Stimulated activated CD4-positive, alpha-beta T cell treated with anti-CD3 and anti-CD28 coated beads, TNF-alpha, amount 100 ng/mL, for 4 hours (primary cell): ENCODE measurements at regions not wholly inside any gene's neighbourhood (a gene's known extent, or its start where the extent isn't known, plus 50 kb on each side); places are given as distances from the start of the nearest gene placed in this dataset.

Source experiments
- DNase-seq, 3 experiments: peaks; one replicate each; pipeline ENCODE4 v3.0.0-alpha.2; 2020; ENCODE audit warnings: low read depth in 3 of 3

DNA sequence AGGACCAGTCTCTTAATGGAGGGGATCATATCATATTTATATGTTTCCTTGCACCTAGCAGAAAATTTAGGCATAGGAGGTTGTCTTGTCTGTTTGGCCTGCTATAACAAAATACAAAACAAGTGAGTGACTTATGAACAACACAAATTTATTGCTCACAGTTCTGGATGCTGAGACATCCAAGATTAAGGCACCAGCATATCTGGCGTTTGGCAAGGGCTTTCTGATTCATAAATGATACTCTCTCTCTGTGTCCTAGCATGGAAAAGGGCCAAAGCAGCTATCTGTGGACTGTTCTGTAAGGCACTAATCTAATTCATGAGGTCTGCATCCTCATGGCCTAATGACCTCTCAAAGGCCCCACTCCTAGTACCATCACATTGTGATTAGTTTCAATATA is 683.0 kb downstream of the NR2F2 start:
- DNase-seq: no peak

DNA sequence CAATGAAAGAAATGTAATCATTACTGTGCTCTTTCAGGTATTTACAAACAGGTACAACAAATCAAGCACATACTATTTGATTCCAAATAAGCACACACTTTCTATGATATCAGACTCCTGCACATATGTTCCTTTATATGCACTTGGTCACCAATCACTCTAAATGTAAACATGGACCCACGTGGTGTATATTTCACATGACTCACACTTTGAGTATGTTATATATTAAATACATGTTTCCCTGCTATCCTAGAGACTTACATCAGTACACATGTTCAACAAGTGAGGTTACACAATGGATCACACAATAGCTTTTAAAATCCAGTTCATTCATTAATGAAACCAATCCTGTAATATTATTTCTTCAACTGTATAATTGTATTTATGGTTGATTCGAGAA is 683.5 kb downstream of the NR2F2 start:
- no peak for DNase-seq

DNA sequence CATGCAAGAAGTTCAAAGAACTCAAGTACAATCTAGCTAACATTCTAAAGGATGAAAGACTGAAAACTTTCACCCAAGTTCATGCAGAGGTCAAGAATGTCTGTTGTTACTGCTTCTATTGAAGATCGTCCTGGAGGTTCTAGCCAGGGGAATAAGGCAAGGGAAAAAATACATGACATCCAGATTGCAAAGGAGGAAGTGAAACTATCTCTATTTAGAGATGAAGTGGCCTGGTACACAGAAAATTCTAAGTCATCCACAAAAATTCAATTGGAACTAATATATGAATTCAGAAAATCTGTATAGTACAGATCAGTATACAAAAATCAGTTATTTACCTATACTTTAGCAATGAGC is 693.0 kb downstream of the NR2F2 start:
- DNase-seq: no peak

DNA sequence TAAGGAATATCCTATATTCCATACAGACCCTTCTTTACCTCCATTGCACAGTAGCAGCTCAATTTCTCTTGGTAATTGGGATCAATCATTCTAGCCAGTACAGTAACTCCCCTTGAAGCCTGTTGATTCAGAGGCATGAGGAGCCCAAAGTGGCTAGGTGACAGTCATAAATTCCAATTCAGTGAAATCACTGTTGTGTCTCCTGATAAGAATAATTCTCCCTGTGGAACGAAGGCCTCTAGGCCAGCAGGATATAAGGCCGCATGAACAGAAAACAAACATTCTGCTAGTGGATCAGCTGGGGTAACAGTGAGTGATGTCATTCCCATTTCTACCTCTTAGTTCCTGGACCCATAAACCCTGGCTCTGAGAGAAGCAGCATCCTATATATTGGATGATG is 696.3 kb downstream of the NR2F2 start:
- DNase-seq: no peak

DNA sequence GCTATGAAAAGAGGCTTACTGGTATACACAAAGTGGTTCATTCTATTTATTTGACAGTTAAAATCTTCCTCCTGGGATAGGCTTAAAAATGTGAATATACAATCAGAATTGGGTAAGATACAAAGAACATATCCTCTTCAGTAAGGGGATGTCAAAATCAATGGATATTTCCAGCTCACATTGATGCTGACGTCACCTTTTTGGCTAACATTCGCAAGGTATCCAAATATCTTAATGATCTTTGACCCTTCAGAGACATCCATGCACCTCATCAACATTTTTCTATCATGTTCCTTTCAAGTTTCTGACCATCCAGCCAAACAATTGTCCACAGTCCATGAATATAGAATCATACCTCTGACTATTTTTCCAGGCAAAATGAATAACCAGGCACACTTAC is 697.3 kb downstream of the NR2F2 start:
- DNase-seq: no peak

DNA sequence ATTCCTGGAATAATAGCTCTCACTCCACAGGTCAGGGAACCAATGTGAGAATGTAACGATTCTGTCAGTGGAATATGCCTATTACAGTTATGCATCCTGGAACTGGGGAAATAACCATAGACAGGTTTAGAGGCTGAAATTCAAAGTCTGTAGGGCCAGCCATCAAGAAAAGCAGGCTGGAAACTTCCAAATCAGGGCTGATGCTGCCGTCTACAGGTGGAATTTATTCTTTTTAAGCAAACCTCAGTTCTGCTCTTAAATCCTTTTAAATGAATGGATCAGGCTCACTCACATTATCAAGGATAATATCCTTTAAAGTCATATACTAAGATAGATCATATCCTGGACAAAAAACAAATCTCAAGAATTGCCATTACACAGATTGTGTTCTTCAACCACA is 699.8 kb downstream of the NR2F2 start:
- no peak for DNase-seq

DNA sequence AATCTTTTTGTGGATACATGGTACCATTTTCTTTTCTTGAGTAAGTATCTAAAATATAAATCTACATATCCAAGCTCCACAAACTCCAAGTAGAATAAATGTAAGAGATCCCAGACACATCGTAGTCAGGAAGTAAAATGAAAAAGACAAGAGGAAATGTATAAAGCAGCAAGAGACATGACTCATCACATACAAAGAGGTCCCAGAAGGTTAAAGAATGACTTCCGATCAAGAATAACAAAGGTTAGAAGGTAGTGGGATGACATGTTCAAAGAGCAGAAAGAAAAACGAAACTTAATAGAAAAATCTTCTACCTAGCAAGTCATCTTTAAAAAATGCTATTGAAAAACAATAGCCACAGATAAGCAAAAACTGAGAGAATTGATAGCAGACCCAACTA is 705.8 kb downstream of the NR2F2 start:
- DNase-seq: no peak

DNA sequence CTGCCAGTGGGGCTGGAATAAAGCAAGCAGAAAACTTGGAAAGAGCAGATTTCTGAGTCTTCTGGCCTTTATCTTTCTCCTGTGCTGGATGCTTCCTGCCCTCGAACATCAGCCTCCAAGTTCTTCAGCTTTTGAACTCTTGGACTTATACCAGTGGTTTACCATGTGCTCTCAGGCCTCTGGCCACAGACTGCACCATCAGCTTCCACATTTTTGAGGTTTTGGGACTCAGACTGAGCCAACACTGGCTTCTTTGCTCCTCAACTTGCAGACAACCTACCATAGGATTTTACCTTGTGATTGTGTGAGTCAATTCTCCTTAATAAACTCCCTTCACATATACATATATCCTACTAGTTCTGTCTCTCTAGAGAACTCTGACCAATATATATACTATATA is 706.6 kb downstream of the NR2F2 start:
- DNase-seq: no peak

DNA sequence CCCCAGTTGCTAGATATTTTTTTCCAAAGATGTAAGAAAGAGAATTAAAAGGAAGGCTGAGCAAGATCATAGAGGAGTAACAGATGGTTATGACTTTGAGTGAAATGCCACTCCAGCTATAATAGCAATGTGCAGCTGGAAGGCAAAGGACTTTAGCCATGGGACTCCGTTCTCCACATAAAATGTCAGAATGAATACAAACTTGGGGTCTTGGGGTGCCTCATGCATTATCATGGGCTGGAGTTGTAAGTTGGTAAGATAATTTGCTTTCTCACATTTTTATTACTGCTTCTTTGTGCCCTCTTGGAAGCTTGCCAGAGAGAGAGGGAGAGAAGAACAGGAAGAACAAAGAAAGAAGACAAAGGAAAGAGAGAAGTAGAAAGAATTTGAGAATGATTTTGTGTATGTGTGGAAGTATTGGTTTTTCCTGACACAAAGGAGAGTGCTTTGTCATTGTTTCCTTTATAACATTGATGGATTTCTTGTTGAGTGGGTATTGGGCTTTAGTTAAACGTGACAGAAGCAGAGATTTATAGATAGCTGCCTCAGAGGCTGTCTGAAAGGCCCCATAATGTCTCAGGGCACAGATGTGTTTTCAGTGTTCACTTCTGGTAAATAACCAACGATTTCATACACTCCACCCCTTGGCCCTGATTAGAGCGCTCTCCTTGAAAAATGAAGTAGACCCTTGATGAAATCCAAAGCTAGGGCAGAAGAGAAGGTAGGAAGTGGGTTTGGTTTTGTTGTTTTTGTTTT is 715.3 kb downstream of the NR2F2 start:
- no peak for DNase-seq

DNA sequence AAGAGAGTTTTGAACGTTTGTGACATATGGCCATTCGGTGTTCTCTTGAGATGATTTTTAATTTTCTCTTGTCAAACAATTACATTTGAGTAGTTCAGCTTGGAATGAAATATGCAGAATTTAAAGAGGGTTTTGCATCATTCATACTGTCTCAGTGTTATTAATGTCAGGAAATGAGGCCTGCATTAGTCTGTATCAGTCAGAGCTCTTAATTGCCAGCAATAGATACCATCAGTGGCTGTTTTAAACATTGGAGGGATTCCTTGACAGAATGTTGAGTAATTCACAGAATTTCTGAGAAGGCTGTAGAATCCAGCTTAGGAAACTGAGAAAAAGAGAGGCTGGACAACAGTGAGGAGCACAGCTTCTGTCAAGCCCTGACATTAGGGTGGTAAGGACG is 722.0 kb downstream of the NR2F2 start:
- no peak for DNase-seq

DNA sequence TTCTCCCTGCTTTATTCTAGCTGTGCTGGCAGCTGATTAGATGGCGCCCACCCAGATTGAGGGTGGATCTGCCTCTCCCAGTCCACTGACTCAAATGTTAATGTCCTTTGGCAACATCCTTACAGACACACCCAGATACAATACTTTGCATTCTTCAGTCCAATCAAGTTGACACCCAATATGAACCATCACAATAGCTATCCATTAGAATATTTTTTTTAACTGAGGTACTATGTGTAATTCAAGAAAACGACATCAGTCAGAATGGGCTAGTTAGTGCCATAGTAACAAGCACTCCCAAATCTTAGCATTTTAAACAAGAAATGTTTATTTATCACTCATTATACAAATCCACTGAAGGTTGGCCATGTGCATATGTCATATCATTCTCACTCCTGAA is 723.1 kb downstream of the NR2F2 start:
- no peak for DNase-seq

DNA sequence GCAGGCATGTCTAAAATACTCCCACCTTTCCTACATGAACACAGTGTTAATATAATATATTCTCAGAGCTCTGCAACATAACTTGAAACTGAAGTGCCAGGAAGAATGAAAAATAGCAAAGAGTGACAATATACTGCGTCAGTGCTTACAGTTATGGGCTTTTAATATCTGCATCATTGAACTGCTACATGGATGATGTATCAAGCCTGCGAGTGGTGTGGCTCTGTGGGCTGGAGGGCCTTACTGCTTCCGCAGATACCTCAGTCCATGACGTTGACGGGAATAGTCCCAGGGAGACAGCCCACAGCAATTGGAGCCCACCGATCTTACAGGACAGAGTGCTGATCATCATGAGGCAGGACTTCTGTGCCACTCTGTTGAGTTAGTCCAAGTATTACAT is 727.0 kb downstream of the NR2F2 start:
- no peak for DNase-seq

DNA sequence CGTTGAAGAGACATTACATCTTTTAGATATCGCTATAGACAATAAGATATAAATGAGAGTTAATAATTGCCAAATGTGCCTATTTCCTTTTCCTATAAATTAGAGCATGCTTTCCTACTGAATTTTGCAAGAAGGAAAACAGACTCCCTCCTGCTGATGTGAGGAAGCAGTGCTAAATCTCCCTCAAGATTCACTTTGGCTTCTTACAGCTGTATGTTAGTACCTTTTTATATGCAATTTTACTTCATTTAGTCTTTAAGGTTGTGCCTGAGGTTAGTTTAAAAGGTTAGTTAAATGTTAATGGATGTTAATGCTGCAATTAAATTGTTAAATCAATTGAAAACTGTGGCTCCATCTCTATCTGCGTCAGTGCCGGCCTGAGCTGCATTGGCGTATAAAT is 728.8 kb downstream of the NR2F2 start:
- DNase-seq: no peak

DNA sequence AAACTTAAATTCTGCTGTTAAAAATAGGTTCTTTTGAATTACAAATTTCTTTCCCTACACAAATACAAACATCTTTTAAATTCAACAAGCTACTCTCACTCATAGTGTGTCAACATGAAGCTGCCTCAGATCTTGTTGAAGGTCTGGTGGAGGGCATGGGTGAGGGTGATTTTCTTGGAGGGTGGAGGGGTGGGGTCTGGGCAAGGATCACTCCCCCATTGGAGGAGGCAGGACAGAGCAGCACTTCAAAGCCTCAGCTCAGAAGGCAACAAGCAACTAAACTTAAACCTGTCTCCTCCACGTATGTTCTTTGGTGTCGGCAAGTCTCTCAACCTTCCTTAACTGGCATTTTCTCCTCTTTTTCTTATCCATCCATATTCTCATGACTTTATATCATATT is 730.9 kb downstream of the NR2F2 start:
- no peak for DNase-seq

DNA sequence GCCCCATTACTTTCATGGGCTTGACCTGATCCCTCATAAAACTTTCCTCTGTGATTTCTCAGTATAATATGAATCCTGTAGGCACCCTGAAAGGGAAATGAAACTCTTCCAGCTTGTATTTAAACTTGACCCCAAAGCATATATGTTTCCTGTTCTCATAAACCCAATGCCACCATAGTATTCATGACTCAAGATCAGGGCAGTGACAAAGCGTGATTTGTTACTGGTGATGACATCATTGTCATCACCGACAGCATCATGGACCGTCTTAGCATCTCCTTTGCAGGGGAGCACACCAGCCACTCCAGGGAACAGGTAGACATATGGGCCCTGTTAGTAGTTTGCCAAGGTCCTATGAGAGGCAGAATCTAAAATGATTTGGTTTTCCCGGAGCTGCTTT is 741.2 kb downstream of the NR2F2 start:
- DNase-seq: no peak

DNA sequence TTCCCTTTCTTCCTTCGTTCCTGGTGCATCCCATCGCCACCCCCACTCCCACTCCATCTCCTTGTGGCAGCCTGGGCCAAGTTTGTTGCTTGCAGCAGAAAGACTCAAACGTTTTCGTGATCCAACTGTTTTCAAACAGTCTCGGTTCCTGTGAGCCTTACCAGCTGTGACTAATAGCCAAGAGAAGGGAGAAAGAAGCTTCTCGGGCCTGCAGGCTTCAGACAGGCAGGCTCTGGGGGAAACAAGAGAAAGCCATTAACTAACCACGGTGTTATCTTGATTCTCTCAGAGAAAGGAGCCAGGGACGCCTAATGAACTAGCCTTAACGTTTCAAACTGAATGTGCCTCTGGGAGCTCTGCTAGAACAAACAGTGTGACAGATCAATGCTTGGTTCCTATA is 742.0 kb downstream of the NR2F2 start:
- DNase-seq: no peak

DNA sequence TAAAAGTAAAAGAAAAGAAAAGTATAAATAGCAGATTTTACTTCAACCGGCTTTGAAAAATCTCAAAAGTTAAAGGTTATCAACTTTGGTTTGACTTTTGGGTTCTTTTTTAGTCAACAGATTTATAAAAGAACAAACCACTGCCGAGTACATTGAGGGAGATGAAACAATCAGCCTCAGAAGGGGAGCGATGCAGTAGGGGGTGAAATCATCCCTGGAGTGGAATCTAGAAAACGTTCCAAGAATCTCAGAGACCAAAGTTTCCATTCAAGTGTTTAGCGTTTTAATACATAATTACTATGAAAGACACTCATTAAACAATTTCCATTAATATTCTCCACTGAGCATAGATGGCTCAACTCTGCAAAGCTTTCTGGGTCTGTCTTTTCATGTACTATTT is 745.5 kb downstream of the NR2F2 start:
- no peak for DNase-seq

DNA sequence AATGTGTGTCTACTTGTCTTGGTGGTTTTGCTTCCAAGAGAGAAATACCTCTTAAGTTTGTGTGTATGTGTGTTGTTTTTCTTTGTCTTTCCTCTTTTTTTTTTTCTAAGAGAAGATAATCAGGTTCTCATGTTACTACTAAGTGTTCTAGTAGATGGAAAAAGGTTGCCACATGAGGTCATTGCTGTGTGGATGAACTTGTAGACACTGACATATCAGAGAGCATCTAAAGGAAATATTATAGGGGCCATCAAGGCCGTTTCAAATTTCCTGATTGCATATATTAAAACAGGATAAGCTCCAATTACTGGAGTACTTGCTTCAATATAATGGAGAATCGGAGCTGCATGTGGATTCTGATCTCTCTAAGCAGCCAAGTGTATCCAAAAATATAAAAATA is 747.5 kb downstream of the NR2F2 start:
- no peak for DNase-seq

DNA sequence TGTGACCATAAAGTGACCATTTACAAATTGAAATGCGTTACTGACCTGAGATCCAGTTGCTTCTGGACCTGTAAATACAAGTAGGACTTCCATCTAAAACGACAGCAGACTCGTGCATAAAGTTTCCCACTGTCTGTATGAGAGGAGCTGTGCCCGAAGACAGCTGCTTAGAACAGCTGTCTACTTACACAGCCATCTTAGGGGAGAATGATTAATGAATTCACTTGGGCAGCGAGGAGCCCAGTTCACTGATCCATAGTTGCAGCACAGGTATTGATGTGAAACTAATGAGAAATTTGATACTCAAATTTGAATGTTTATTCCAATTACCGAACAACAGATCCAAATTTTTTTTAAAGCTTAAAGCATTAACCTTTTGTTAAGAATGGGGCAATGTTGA is 748.1 kb downstream of the NR2F2 start:
- DNase-seq: no peak

DNA sequence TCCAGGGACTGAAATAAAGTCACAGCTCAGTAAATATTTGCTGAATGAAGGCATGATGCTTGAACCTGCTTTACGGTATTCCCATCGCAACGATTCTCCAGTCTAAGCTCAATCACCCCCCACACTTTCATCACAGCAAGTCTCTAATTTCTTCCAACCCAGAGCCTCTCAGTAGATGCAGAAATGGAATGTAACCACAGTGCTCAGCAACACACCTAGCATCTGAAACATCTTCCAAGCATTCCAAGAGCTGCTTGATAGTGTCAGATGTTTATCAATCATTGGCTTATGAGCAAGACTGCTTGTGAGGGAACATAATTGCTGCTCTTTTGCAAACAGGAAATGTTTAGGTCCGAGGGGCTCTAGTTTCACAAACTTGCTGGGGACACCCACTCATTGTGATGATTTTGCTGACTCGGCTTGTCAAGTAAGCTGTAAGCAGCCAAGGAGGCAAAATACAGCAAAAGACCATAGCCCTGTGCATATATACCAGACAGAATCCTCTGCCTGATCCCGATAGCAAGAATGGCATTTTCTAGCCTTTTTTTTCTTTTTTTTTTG is 751.2 kb downstream of the NR2F2 start:
- DNase-seq: no peak

DNA sequence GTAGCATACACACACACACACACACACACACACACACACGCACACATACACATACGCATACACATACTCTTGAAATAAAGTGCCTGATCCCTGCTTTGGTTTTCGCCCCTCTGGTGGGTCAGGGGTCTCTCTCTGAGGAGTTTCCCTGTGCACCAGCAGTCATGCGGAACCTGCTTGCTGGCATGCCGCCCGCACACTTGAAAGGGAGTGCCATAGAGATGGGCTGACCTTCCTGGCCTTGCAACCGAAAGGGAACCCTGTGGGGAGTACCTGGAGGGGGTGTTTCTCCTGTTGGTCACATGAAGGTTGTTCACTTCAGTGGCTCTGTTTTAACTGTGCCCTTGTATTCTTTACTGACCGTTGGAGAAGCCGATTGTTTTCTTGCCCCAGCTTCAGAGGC is 752.3 kb downstream of the NR2F2 start:
- no peak for DNase-seq

DNA sequence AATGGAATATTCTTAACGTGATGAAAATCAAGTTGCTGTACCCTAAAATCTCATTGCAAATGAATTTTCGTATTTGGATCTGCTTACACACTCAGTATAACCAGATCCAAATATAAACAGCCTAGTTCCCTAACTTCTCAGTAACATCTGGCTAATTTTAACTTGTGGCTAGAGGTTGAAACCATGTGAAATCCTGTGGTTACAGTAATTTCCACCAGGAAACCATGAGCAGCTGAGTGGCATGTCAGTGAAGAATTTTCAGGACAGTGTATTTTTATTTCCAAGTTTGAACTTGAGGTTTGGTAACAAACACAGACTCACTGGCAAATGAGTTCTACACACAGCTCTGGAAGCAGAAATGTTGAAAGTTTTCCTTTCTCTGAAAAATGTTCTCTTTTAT is 754.1 kb downstream of the NR2F2 start:
- DNase-seq: no peak

DNA sequence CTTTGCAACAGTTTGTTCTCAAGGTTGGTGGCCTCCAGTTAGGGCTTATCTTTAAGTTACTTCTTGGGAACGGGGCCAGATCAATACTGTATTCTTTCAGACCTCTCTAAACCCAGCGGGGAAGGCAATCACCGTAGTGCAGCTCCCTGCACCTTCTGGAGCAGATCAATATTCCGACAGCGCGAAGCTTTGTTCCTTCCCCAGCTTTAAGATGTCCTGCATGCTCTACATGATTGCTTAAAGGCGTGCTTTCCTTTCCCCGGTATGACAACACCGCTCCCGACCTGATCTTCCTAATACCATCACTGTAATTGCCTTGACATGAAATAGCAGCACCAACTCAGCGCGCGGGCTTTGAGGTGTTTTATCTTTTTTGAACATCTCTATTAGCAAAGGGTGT is 755.2 kb downstream of the NR2F2 start:
- DNase-seq: no peak
